GM12878 (cell line): ENCODE measurements at regions not wholly inside any gene's neighbourhood (a gene's known extent, or its start where the extent isn't known, plus 50 kb on each side); places are given as distances from the start of the nearest gene placed in this dataset.

Experiments
- ATAC-seq: fragments of 200-7000 bp; cut with Tn5 transposase; 3 replicates; pipeline ENCODE4 v1.9.1; 2020; ENCODE audit warnings: mild to moderate bottlenecking, moderate library complexity
- BruUV-seq: library from RNA; stranded (reverse); fragments of 400-500 nt; replicated peaks from 2 replicates; lab custom pipeline; 2021; lab: Mats Ljungman, UMichigan
- CTCF ChIA-PET: fragments of 300-600 bp; sonication (Branson Sonifier 250); formaldehyde crosslinking; extraction: SDS; loops from one replicate; lab custom pipeline; 2021; ENCODE audit warnings: inconsistent platforms; lab: Yijun Ruan, JAX
- POLR2A ChIA-PET: fragments of 350-600 bp; formaldehyde crosslinking; extraction: SDS; loops from one replicate; lab custom pipeline; 2021; ENCODE audit warnings: inconsistent platforms; lab: Charles Lee
- RAD21 ChIA-PET: fragments of 300-600 bp; sonication (Branson Sonifier 250); formaldehyde crosslinking; loops from one replicate; lab custom pipeline; 2023; ENCODE audit warnings: antibody characterized with exemption; ENCODE audit not compliant: unreplicated experiment; lab: Charles Lee
- SMC1A ChIA-PET: fragments of 300-600 bp; sonication (Branson Sonifier 250); formaldehyde crosslinking; loops from one replicate; lab custom pipeline; 2023; ENCODE audit not compliant: unreplicated experiment, uncharacterized antibody; lab: Charles Lee
- DNase-seq: peaks from one replicate; pipeline ENCODE4 v3.0.0-alpha.2; 2011; ENCODE audit warnings: low read depth, low spot score
- FAIRE-seq: peaks from 3 replicates; lab custom pipeline; 2011; peaks lifted over from hg19 to GRCh38; lab: Jason Lieb, UNC
- H2AFZ ChIP-seq: 2 replicates; pipeline ENCODE4 v1.6.0; 2011; ENCODE audit warnings: low read depth, low read length, control low read depth; ENCODE audit not compliant: control insufficient read depth
- H3K27ac ChIP-seq: 2 replicates; pipeline ENCODE4 v1.5.1; 2011; ENCODE audit warnings: control low read depth; ENCODE audit not compliant: control insufficient read depth, insufficient read depth
- H3K27me3 ChIP-seq, 2 experiments: replicated peaks in 1 of 2; 2 replicates each; pipeline versions ENCODE4 v1.6.0 to v1.6.1; 2011; ENCODE audit warnings: low read length in 1 of 2; ENCODE audit not compliant: control insufficient read depth in 2 of 2, insufficient read depth in 2 of 2
- H3K36me3 ChIP-seq, 2 experiments: 2 replicates each; pipeline ENCODE4 v1.5.1; 2011; ENCODE audit warnings: low read length in 1 of 2; ENCODE audit not compliant: control insufficient read depth in 2 of 2, insufficient read depth in 2 of 2
- H3K4me1 ChIP-seq: 2 replicates; pipeline ENCODE4 v1.6.1; 2011; ENCODE audit warnings: mild to moderate bottlenecking, low read length, moderate library complexity, mixed read lengths; ENCODE audit not compliant: control insufficient read depth, insufficient read depth
- H3K4me2 ChIP-seq: 2 replicates; pipeline ENCODE4 v1.6.0; 2011; ENCODE audit warnings: control low read depth; ENCODE audit not compliant: control insufficient read depth, insufficient read depth
- H3K4me3 ChIP-seq: fragments of 200-600 bp; sonication (generic); 2 replicates; pipeline ENCODE4 v1.5.1; 2016
- H3K79me2 ChIP-seq: 2 replicates; pipeline ENCODE4 v1.6.0; 2011; ENCODE audit warnings: low read length; ENCODE audit not compliant: control insufficient read depth, insufficient read depth
- H3K9ac ChIP-seq: 2 replicates; pipeline ENCODE4 v1.8.0; 2011; ENCODE audit warnings: low read length, control low read depth, mixed read lengths; ENCODE audit not compliant: control insufficient read depth, insufficient read depth
- H3K9me3 ChIP-seq: replicated peaks from 3 replicates; pipeline ENCODE4 v1.5.1; 2011; ENCODE audit warnings: mild to moderate bottlenecking, low read length; ENCODE audit not compliant: control insufficient read depth, insufficient read depth
- H4K20me1 ChIP-seq: 2 replicates; pipeline ENCODE4 v1.6.0; 2011; ENCODE audit not compliant: control insufficient read depth, insufficient read depth
- EED ChIP-seq: sonication (generic); IDR thresholded peaks from 2 replicates; pipeline ENCODE4 v1.6.1; 2016; ENCODE audit warnings: antibody characterized with exemption, low read depth
- EGR1 ChIP-seq, 2 experiments: IDR thresholded peaks; 1 replicate in 1 of 2; 2 replicates in 1 of 2; pipeline ENCODE4 v1.6.1; 2011 to 2012; ENCODE audit warnings: low read depth in 2 of 2, low read length in 2 of 2, borderline replicate concordance in 1 of 2, mild to moderate bottlenecking in 1 of 2, moderate library complexity in 1 of 2
- EZH2 ChIP-seq: IDR thresholded peaks from 2 replicates; pipeline ENCODE4 v1.6.1; 2012; ENCODE audit warnings: low read depth, mild to moderate bottlenecking, control low read depth, inconsistent platforms, low read length, borderline replicate concordance; ENCODE audit not compliant: control insufficient read depth
- MTA3 ChIP-seq: IDR thresholded peaks from 2 replicates; pipeline ENCODE4 v1.6.1; 2012; ENCODE audit warnings: low read length, inconsistent platforms, borderline replicate concordance
- NFYA ChIP-seq: IDR thresholded peaks from 2 replicates; pipeline ENCODE4 v1.6.1; 2011; ENCODE audit warnings: low read depth, mild to moderate bottlenecking, low read length, improper control_type of control experiment, borderline replicate concordance
- RBBP5 ChIP-seq: fragments of 200-600 bp; sonication (generic); conservative IDR thresholded peaks from 2 replicates; pipeline ENCODE4 v1.6.1; 2016
- SIN3A ChIP-seq: IDR thresholded peaks from 2 replicates; pipeline ENCODE4 v1.6.1; 2012; ENCODE audit warnings: low read depth, low read length, improper control_type of control experiment
- SREBF1 ChIP-seq: IDR thresholded peaks from 2 replicates; pipeline ENCODE4 v1.6.1; 2012; ENCODE audit warnings: mild to moderate bottlenecking, low read length
- SRF ChIP-seq, 2 experiments: IDR thresholded peaks; 2 replicates each; pipeline ENCODE4 v1.6.1; 2011; ENCODE audit warnings: low read depth in 2 of 2, low read length in 2 of 2, mild to moderate bottlenecking in 1 of 2, moderate library complexity in 1 of 2
- TCF7 ChIP-seq: IDR thresholded peaks from 2 replicates; pipeline ENCODE4 v1.6.1; 2014; ENCODE audit warnings: antibody characterized with exemption, borderline replicate concordance
- WRNIP1 ChIP-seq: IDR thresholded peaks from 2 replicates; pipeline ENCODE4 v1.6.1; 2011; ENCODE audit warnings: low read depth, low read length, improper control_type of control experiment, borderline replicate concordance
- ZNF24 ChIP-seq: fragments of 450-650 bp; IDR thresholded peaks from 2 replicates; pipeline ENCODE4 v1.6.1; 2017; ENCODE audit warnings: antibody characterized with exemption, mild to moderate bottlenecking
- ZZZ3 ChIP-seq: IDR thresholded peaks from 2 replicates; pipeline ENCODE4 v1.6.1; 2011; ENCODE audit warnings: low read depth; ENCODE audit not compliant: control insufficient read depth, insufficient read length
- WGBS: methylation state at CpG from one replicate; pipeline ENCODE4 v1.1.6; 2016; ENCODE audit warnings: low lambda C conversion rate; ENCODE audit not compliant: insufficient replicate concordance, insufficient coverage; ENCODE audit errors: missing lambda C conversion rate; 5-methylcytosine and 5-hydroxymethylcytosine counted together
- in situ Hi-C: fragments of 300-500 bp; cut with MboI; formaldehyde crosslinking; loops from 9 replicates; pipeline ENCODE4 v1.14.3; 2018; ENCODE audit warnings: mixed read lengths
- intact Hi-C: fragments of 100-400 bp; cut with micrococcal nuclease; formaldehyde crosslinking; loops from one replicate; pipeline ENCODE4 v1.14.2; 2022; ENCODE audit not compliant: unreplicated experiment
- TF ChIP-seq, protein P1 (sequence below): fragments of 450-650 bp; formaldehyde crosslinking; IDR thresholded peaks from 2 replicates; pipeline ENCODE4 v1.5.0; 2022; ENCODE audit warnings: mild to moderate bottlenecking, missing genetic modification characterization
- TF ChIP-seq, protein P2 (sequence below): IDR thresholded peaks from 2 replicates; pipeline ENCODE4 v1.6.1; 2012; ENCODE audit warnings: low read depth, low read length, improper control_type of control experiment
- TF ChIP-seq, protein P3 (sequence below): IDR thresholded peaks from 2 replicates; pipeline ENCODE4 v1.6.1; 2011; ENCODE audit warnings: mild to moderate bottlenecking, low read depth, low read length, moderate library complexity; ENCODE audit not compliant: insufficient replicate concordance

DNA sequence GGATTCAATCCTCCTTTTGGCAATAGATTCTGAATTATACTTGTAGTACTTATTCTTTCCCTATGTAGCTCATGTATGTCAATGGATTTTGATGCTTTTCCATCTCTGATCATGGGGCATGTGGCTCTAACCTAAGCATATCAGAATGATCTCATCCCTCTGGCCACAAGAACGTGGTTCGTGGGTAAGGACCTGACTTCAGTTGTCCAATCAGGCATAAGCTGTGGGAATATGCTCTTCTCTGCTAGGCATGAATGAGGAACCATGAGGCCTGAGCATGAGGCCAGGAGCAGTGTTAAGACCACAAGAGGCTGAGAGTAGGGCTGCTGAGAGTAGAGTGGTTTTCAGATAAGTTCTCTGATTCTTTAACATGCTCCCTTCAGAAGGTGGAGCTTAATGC lies 292.4 kb upstream of the TSHZ3 start:
- BruUV-seq: no TSS peak
- WGBS: 0% methylated on average over 2 of the region's 2 CpGs

More for the DNA sequence above, 292.4 kb upstream of the TSHZ3 start:
- DNase-seq (no peak), FAIRE-seq (no peak), ATAC-seq (no peak)
- no peaks in the 10 kb centered on the region; the same call in 2 of the 3 replicates for H3K9me3 ChIP-seq
- ChIA-PET CTCF (no interaction called here), POLR2A (no interaction called here), RAD21 (no interaction called here), SMC1A (no interaction called here)
- H3K36me3 ChIP-seq: no peaks in the 10 kb centered on the region
- no peaks in the 10 kb centered on the region for H3K79me2 ChIP-seq
- intact Hi-C loops: no loop called here
- H3K27ac ChIP-seq: no peak overlapping the region
- no peak overlapping the region for H3K9ac ChIP-seq
- no peak overlapping the region for H2AFZ ChIP-seq
- no peaks in the 10 kb centered on the region for H3K4me1 ChIP-seq
- in situ Hi-C loops: no loop called here
- H3K4me2 ChIP-seq: no peak overlapping the region
- no peaks in the 10 kb centered on the region for H4K20me1 ChIP-seq
- TF ChIP-seq ZZZ3: no peak
- TF ChIP-seq SREBF1: no peak
- TF ChIP-seq, protein P1, sequence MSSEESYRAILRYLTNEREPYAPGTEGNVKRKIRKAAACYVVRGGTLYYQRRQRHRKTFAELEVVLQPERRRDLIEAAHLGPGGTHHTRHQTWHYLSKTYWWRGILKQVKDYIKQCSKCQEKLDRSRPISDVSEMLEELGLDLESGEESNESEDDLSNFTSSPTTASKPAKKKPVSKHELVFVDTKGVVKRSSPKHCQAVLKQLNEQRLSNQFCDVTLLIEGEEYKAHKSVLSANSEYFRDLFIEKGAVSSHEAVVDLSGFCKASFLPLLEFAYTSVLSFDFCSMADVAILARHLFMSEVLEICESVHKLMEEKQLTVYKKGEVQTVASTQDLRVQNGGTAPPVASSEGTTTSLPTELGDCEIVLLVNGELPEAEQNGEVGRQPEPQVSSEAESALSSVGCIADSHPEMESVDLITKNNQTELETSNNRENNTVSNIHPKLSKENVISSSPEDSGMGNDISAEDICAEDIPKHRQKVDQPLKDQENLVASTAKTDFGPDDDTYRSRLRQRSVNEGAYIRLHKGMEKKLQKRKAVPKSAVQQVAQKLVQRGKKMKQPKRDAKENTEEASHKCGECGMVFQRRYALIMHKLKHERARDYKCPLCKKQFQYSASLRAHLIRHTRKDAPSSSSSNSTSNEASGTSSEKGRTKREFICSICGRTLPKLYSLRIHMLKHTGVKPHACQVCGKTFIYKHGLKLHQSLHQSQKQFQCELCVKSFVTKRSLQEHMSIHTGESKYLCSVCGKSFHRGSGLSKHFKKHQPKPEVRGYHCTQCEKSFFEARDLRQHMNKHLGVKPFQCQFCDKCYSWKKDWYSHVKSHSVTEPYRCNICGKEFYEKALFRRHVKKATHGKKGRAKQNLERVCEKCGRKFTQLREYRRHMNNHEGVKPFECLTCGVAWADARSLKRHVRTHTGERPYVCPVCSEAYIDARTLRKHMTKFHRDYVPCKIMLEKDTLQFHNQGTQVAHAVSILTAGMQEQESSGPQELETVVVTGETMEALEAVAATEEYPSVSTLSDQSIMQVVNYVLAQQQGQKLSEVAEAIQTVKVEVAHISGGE: no peak
- TF ChIP-seq SIN3A: no peak
- TF ChIP-seq TCF7: no peak
- TF ChIP-seq, protein P2, sequence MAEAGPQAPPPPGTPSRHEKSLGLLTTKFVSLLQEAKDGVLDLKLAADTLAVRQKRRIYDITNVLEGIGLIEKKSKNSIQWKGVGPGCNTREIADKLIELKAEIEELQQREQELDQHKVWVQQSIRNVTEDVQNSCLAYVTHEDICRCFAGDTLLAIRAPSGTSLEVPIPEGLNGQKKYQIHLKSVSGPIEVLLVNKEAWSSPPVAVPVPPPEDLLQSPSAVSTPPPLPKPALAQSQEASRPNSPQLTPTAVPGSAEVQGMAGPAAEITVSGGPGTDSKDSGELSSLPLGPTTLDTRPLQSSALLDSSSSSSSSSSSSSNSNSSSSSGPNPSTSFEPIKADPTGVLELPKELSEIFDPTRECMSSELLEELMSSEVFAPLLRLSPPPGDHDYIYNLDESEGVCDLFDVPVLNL: no peak
- TF ChIP-seq EZH2: no peak
- TF ChIP-seq EED: no peak
- TF ChIP-seq NFYA: no peak
- TF ChIP-seq ZNF24: no peak
- TF ChIP-seq, protein P3, sequence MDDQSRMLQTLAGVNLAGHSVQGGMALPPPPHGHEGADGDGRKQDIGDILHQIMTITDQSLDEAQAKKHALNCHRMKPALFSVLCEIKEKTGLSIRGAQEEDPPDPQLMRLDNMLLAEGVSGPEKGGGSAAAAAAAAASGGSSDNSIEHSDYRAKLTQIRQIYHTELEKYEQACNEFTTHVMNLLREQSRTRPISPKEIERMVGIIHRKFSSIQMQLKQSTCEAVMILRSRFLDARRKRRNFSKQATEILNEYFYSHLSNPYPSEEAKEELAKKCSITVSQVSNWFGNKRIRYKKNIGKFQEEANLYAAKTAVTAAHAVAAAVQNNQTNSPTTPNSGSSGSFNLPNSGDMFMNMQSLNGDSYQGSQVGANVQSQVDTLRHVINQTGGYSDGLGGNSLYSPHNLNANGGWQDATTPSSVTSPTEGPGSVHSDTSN: no peak
- TF ChIP-seq MTA3: no peak
- TF ChIP-seq SRF (IDR thresholded peaks at IDR 0.05; ENCODE audit: low read depth in 2 of 2, low read length in 2 of 2): no peak
- TF ChIP-seq WRNIP1: no peak
- TF ChIP-seq RBBP5: no peak
- no peak for TF ChIP-seq EGR1 (IDR thresholded peaks at IDR 0.05; ENCODE audit: borderline replicate concordance in 1 of 2, low read depth in 2 of 2, low read length in 2 of 2)
- H3K27me3 ChIP-seq: no peaks in the 10 kb centered on the region
- H3K4me3 ChIP-seq: no peak overlapping the region
